Activated CD4-positive, alpha-beta T cell treated with anti-CD3 and anti-CD28 coated beads, Interleukin-2, Interleukin-4, amounts not matched to agents 100 ng/mL and 50 ng/mL, durations not matched to agents 16 hours and 8 hours (primary cell): ENCODE measurements at regions not wholly inside any gene's neighbourhood (a gene's known extent, or its start where the extent isn't known, plus 50 kb on each side); places are given as distances from the start of the nearest gene placed in this dataset.
"Not testable (repeated sequence)": the region's sequence is repeated elsewhere in the genome, so short reads cannot be mapped to it uniquely, and the experiment has no call there.

Source experiments
- DNase-seq: peaks from one replicate; pipeline ENCODE4 v3.0.0-alpha.2; 2020; ENCODE audit warnings: low spot score

GRCh38 chr12:65734226-65734625, 90.1 kb upstream of the HMGA2 start:
- DNase-seq: no peak

GRCh38 chr12:65739606-65740005, 84.7 kb upstream of the HMGA2 start:
- no peak for DNase-seq

GRCh38 chr12:65740506-65740872, 83.8 kb upstream of the HMGA2 start:
- DNase-seq: peak; percentile 17

GRCh38 chr12:65740873-65741600, 83.2 kb upstream of the HMGA2 start:
- peak; percentile 62 for DNase-seq

- DNase-seq: no peak
Observed at GRCh38 chr12:65741656-65742017, 82.6 kb upstream of the HMGA2 start.

GRCh38 chr12:65742018-65743010, 82.0 kb upstream of the HMGA2 start:
- no peak for DNase-seq

- DNase-seq: not testable (repeated sequence)
Observed at GRCh38 chr12:65744236-65744840, 79.9 kb upstream of the HMGA2 start.

GRCh38 chr12:65747338-65747737, 76.9 kb upstream of the HMGA2 start:
- DNase-seq: no peak

- no peak for DNase-seq
Observed at GRCh38 chr12:65748332-65748731, 76.0 kb upstream of the HMGA2 start.

GRCh38 chr12:65754290-65754689, 70.0 kb upstream of the HMGA2 start:
- no peak for DNase-seq

- no peak for DNase-seq
Observed at GRCh38 chr12:65754744-65755595, 69.3 kb upstream of the HMGA2 start.

GRCh38 chr12:65755596-65755978, 68.7 kb upstream of the HMGA2 start:
- no peak for DNase-seq

GRCh38 chr12:65756267-65756666, 68.0 kb upstream of the HMGA2 start:
- DNase-seq: no peak

GRCh38 chr12:65756956-65757511, 67.2 kb upstream of the HMGA2 start:
- DNase-seq: peak; percentile 77

- DNase-seq: no peak
Observed at GRCh38 chr12:65758401-65758800, 65.9 kb upstream of the HMGA2 start.

- DNase-seq: no peak
Observed at GRCh38 chr12:65759735-65760134, 64.5 kb upstream of the HMGA2 start.

GRCh38 chr12:65761301-65761700, 63.0 kb upstream of the HMGA2 start:
- DNase-seq: no peak

- DNase-seq: no peak
Observed at GRCh38 chr12:65764325-65764724, 60.0 kb upstream of the HMGA2 start.

GRCh38 chr12:65765436-65765813, 58.9 kb upstream of the HMGA2 start:
- no peak for DNase-seq

- DNase-seq: no peak
Observed at GRCh38 chr12:65769880-65770279, 54.4 kb upstream of the HMGA2 start.
